ENCODE measurements at regions not wholly inside any gene's neighbourhood (a gene's known extent, or its start where the extent isn't known, plus 50 kb on each side); places are given as distances from the start of the nearest gene placed in this dataset.

DNA sequence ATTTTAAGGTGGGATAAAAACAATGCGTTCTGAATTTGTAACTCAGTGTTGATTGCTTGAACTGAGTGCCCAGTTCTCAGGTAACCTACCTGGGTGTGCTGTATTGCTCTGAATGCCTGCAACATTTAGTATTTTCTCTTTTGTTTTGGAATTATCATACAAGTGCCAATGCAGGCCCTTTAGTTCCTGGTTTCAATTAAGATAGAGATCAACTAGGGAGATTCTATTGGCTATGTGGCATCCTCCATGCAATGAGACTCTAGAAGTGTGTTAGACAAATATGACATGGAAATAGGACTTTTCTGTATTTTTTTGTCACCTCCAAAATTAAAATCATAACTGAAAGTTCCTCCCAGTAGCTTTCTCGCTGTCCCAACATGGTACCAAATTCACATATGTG, 438.7 kb upstream of the IGFBP7 start:
- no peak overlapping the region for H3K4me3 ChIP-seq (replicated peaks in 1 of 3; ENCODE audit: insufficient read depth in 1 of 3, low read depth in 1 of 3, low read length in 3 of 3)
- no TSS peak for BruUV-seq (replicated peaks)
- CTCF ChIA-PET, result no interaction called here
- H3K27me3 ChIP-seq (ENCODE audit: control insufficient read depth in 2 of 2, insufficient read depth in 2 of 2, low read length in 2 of 2), result no peaks in the 10 kb centered on the region
- dilution Hi-C loops (cut with MboI; ENCODE audit: extremely low pct_ligation_motif_present, low sequenced_read_pairs), result no loop called here
- H3K9me3 ChIP-seq (replicated peaks; ENCODE audit: control insufficient read depth, insufficient read depth, low read length), result no peaks in the 10 kb centered on the region
- TF ChIP-seq POLR2AphosphoS5 (IDR thresholded peaks at IDR 0.05; ENCODE audit: insufficient read depth, low read depth, low read length) (no peak), EZH2 (IDR thresholded peaks at IDR 0.05; ENCODE audit: borderline replicate concordance, low read depth, low read length, severe bottlenecking) (no peak), MYC (IDR thresholded peaks at IDR 0.05; ENCODE audit: low read depth, low read length) (no peak), GATA2 (IDR thresholded peaks at IDR 0.05; ENCODE audit: insufficient read depth, insufficient read length, low read depth, low read length) (no peak), FOS (IDR thresholded peaks at IDR 0.05; ENCODE audit: borderline replicate concordance, insufficient read depth, low read length) (no peak), JUN (IDR thresholded peaks at IDR 0.05; ENCODE audit: borderline replicate concordance, insufficient read depth, insufficient read length, low read depth) (no peak), POLR2A (IDR thresholded peaks at IDR 0.05; ENCODE audit: low read depth, low read length) (no peak)
- TF ChIP-seq, protein P1, sequence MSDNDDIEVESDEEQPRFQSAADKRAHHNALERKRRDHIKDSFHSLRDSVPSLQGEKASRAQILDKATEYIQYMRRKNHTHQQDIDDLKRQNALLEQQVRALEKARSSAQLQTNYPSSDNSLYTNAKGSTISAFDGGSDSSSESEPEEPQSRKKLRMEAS (IDR thresholded peaks at IDR 0.05; ENCODE audit: insufficient read depth, insufficient read length), result no peak
- TF ChIP-seq, protein P2, sequence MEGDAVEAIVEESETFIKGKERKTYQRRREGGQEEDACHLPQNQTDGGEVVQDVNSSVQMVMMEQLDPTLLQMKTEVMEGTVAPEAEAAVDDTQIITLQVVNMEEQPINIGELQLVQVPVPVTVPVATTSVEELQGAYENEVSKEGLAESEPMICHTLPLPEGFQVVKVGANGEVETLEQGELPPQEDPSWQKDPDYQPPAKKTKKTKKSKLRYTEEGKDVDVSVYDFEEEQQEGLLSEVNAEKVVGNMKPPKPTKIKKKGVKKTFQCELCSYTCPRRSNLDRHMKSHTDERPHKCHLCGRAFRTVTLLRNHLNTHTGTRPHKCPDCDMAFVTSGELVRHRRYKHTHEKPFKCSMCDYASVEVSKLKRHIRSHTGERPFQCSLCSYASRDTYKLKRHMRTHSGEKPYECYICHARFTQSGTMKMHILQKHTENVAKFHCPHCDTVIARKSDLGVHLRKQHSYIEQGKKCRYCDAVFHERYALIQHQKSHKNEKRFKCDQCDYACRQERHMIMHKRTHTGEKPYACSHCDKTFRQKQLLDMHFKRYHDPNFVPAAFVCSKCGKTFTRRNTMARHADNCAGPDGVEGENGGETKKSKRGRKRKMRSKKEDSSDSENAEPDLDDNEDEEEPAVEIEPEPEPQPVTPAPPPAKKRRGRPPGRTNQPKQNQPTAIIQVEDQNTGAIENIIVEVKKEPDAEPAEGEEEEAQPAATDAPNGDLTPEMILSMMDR (IDR thresholded peaks at IDR 0.05; ENCODE audit: extremely low read depth in 1 of 2, insufficient read depth in 1 of 2, low read depth in 1 of 2, low read length in 2 of 2), result no peak
- H3K79me2 ChIP-seq (ENCODE audit: control insufficient read depth, insufficient read depth, low read length), result no peaks in the 10 kb centered on the region
- no peaks in the 10 kb centered on the region for H3K4me1 ChIP-seq (ENCODE audit: control insufficient read depth, extremely low read depth, insufficient read depth, low read length)
- DNase-seq (ENCODE audit: low read depth, low spot score), result no peak
- POLR2A ChIA-PET, result no interaction called here
- no peak for FAIRE-seq
- no peak overlapping the region for H2AFZ ChIP-seq (ENCODE audit: low read depth, low read length)
- H3K9ac ChIP-seq (replicated peaks; ENCODE audit: extremely low read depth, insufficient read depth, low read length), result no peak overlapping the region
- intact Hi-C loops (cut with micrococcal nuclease), result no loop called here
- H3K4me2 ChIP-seq (ENCODE audit: insufficient read depth, low read length), result no peak overlapping the region
- no peaks in the 10 kb centered on the region for H3K36me3 ChIP-seq (ENCODE audit: control insufficient read depth in 2 of 2, extremely low read depth in 1 of 2, insufficient read depth in 2 of 2, low read length in 2 of 2)
- H3K9me1 ChIP-seq (replicated peaks; ENCODE audit: control insufficient read depth, extremely low read depth, insufficient read depth, low read length), result no peaks in the 10 kb centered on the region
- H3K27ac ChIP-seq (ENCODE audit: insufficient read depth, low read depth, low read length), result no peak overlapping the region
- H4K20me1 ChIP-seq (replicated peaks; ENCODE audit: control insufficient read depth, extremely low read depth, insufficient read depth, low read length), result no peaks in the 10 kb centered on the region

Data from endothelial cell of umbilical vein (primary cell).